ENCODE measurements at regions not wholly inside any gene's neighbourhood (a gene's known extent, or its start where the extent isn't known, plus 50 kb on each side); places are given as distances from the start of the nearest gene placed in this dataset.

- no peak overlapping the region for H3K4me3 ChIP-seq (ENCODE audit: low read length in 2 of 2)
- no peaks in the 10 kb centered on the region for H3K36me3 ChIP-seq (ENCODE audit: control insufficient read depth in 2 of 2, insufficient read depth in 2 of 2, low read length in 1 of 2)
- no peaks in the 10 kb centered on the region for H3K4me1 ChIP-seq (ENCODE audit: control insufficient read depth in 2 of 2, insufficient read depth in 2 of 2, low read length in 2 of 2)
- peaks cover 2 to 17% of the 10 kb centered on the region in 2 donors for H3K9me3 ChIP-seq (ENCODE audit: control insufficient read depth in 2 of 2, insufficient read depth in 1 of 2, low read length in 1 of 2)
- H3K27ac ChIP-seq (ENCODE audit: low read depth in 1 of 2, low read length in 1 of 2), result no peak overlapping the region
- no peak for DNase-seq (ENCODE audit: low read depth in 6 of 9, low spot score in 9 of 9)
- H3K27me3 ChIP-seq (ENCODE audit: control insufficient read depth in 2 of 2, insufficient read depth in 1 of 2, low read length in 1 of 2), result no peaks in the 10 kb centered on the region
- WGBS, result 97% methylated on average over 1 of the region's 1 CpG
These were observed 599.4 kb upstream of the PBX1 start for GRCh38 chr1:163959622-163960021.

GRCh38 chr1:163970151-163970550 is 588.8 kb upstream of the PBX1 start:
- H3K4me1 ChIP-seq (ENCODE audit: control insufficient read depth in 2 of 2, insufficient read depth in 2 of 2, low read length in 2 of 2), result no peaks in the 10 kb centered on the region
- no peak for DNase-seq (ENCODE audit: low read depth in 6 of 9, low spot score in 9 of 9)
- no peaks in the 10 kb centered on the region for H3K36me3 ChIP-seq (ENCODE audit: control insufficient read depth in 2 of 2, insufficient read depth in 2 of 2, low read length in 1 of 2)
- WGBS, result 89% methylated on average over 2 of the region's 2 CpGs
- no peaks in the 10 kb centered on the region for H3K9me3 ChIP-seq (ENCODE audit: control insufficient read depth in 2 of 2, insufficient read depth in 1 of 2, low read length in 1 of 2)
- no peaks in the 10 kb centered on the region for H3K27me3 ChIP-seq (ENCODE audit: control insufficient read depth in 2 of 2, insufficient read depth in 1 of 2, low read length in 1 of 2)
- H3K4me3 ChIP-seq (ENCODE audit: low read length in 2 of 2), result no peak overlapping the region
- H3K27ac ChIP-seq (ENCODE audit: low read depth in 1 of 2, low read length in 1 of 2), result no peak overlapping the region

GRCh38 chr1:163970699-163971098 is 588.3 kb upstream of the PBX1 start:
- 86% methylated on average over 4 of the region's 4 CpGs for WGBS

GRCh38 chr1:163973586-163973985 is 585.4 kb upstream of the PBX1 start:
- H3K4me1 ChIP-seq (ENCODE audit: control insufficient read depth in 2 of 2, insufficient read depth in 2 of 2, low read length in 2 of 2), result no peaks in the 10 kb centered on the region
- no peaks in the 10 kb centered on the region for H3K27me3 ChIP-seq (ENCODE audit: control insufficient read depth in 2 of 2, insufficient read depth in 1 of 2, low read length in 1 of 2)
- no peak overlapping the region for H3K27ac ChIP-seq (ENCODE audit: low read depth in 1 of 2, low read length in 1 of 2)
- H3K36me3 ChIP-seq (ENCODE audit: control insufficient read depth in 2 of 2, insufficient read depth in 2 of 2, low read length in 1 of 2), result no peaks in the 10 kb centered on the region
- H3K9me3 ChIP-seq (ENCODE audit: control insufficient read depth in 2 of 2, insufficient read depth in 1 of 2, low read length in 1 of 2), result no peaks in the 10 kb centered on the region
- no peak overlapping the region for H3K4me3 ChIP-seq (ENCODE audit: low read length in 2 of 2)
- no peak for DNase-seq (ENCODE audit: low read depth in 6 of 9, low spot score in 9 of 9)

More at GRCh38 chr1:163970699-163971098, 588.3 kb upstream of the PBX1 start:
- H3K4me1 ChIP-seq (ENCODE audit: control insufficient read depth in 2 of 2, insufficient read depth in 2 of 2, low read length in 2 of 2), result no peaks in the 10 kb centered on the region
- DNase-seq (ENCODE audit: low read depth in 6 of 9, low spot score in 9 of 9), result no peak
- H3K36me3 ChIP-seq (ENCODE audit: control insufficient read depth in 2 of 2, insufficient read depth in 2 of 2, low read length in 1 of 2), result no peaks in the 10 kb centered on the region
- no peak overlapping the region for H3K27ac ChIP-seq (ENCODE audit: low read depth in 1 of 2, low read length in 1 of 2)
- no peaks in the 10 kb centered on the region for H3K9me3 ChIP-seq (ENCODE audit: control insufficient read depth in 2 of 2, insufficient read depth in 1 of 2, low read length in 1 of 2)
- no peaks in the 10 kb centered on the region for H3K27me3 ChIP-seq (ENCODE audit: control insufficient read depth in 2 of 2, insufficient read depth in 1 of 2, low read length in 1 of 2)
- H3K4me3 ChIP-seq (ENCODE audit: low read length in 2 of 2), result no peak overlapping the region

GRCh38 chr1:163974120-163974519 is 584.9 kb upstream of the PBX1 start:
- no peaks in the 10 kb centered on the region for H3K27me3 ChIP-seq (ENCODE audit: control insufficient read depth in 2 of 2, insufficient read depth in 1 of 2, low read length in 1 of 2)
- no peak for DNase-seq (ENCODE audit: low read depth in 6 of 9, low spot score in 9 of 9)
- H3K4me3 ChIP-seq (ENCODE audit: low read length in 2 of 2), result no peak overlapping the region
- no peaks in the 10 kb centered on the region for H3K4me1 ChIP-seq (ENCODE audit: control insufficient read depth in 2 of 2, insufficient read depth in 2 of 2, low read length in 2 of 2)
- 92% methylated on average over 2 of the region's 2 CpGs for WGBS
- H3K9me3 ChIP-seq (ENCODE audit: control insufficient read depth in 2 of 2, insufficient read depth in 1 of 2, low read length in 1 of 2), result no peaks in the 10 kb centered on the region
- no peak overlapping the region for H3K27ac ChIP-seq (ENCODE audit: low read depth in 1 of 2, low read length in 1 of 2)
- no peaks in the 10 kb centered on the region for H3K36me3 ChIP-seq (ENCODE audit: control insufficient read depth in 2 of 2, insufficient read depth in 2 of 2, low read length in 1 of 2)

GRCh38 chr1:163980394-163980793 is 578.6 kb upstream of the PBX1 start:
- H3K27me3 ChIP-seq (ENCODE audit: control insufficient read depth in 2 of 2, insufficient read depth in 1 of 2, low read length in 1 of 2), result no peaks in the 10 kb centered on the region
- H3K4me1 ChIP-seq (ENCODE audit: control insufficient read depth in 2 of 2, insufficient read depth in 2 of 2, low read length in 2 of 2), result no peaks in the 10 kb centered on the region
- no peak overlapping the region for H3K27ac ChIP-seq (ENCODE audit: low read depth in 1 of 2, low read length in 1 of 2)
- H3K36me3 ChIP-seq (ENCODE audit: control insufficient read depth in 2 of 2, insufficient read depth in 2 of 2, low read length in 1 of 2), result no peaks in the 10 kb centered on the region
- peaks cover 0 to 2% of the 10 kb centered on the region in 2 donors for H3K9me3 ChIP-seq (ENCODE audit: control insufficient read depth in 2 of 2, insufficient read depth in 1 of 2, low read length in 1 of 2)
- 57% methylated on average over 1 of the region's 1 CpG for WGBS
- H3K4me3 ChIP-seq (ENCODE audit: low read length in 2 of 2), result no peak overlapping the region
- DNase-seq (ENCODE audit: low read depth in 6 of 9, low spot score in 9 of 9), result no peak

GRCh38 chr1:163981500-163982030 is 577.4 kb upstream of the PBX1 start:
- no peak for DNase-seq (ENCODE audit: low read depth in 6 of 9, low spot score in 9 of 9)
- no peaks in the 10 kb centered on the region for H3K36me3 ChIP-seq (ENCODE audit: control insufficient read depth in 2 of 2, insufficient read depth in 2 of 2, low read length in 1 of 2)
- no peak overlapping the region for H3K4me3 ChIP-seq (ENCODE audit: low read length in 2 of 2)
- WGBS, result 92% methylated on average over 2 of the region's 2 CpGs
- no peaks in the 10 kb centered on the region for H3K4me1 ChIP-seq (ENCODE audit: control insufficient read depth in 2 of 2, insufficient read depth in 2 of 2, low read length in 2 of 2)
- no peaks in the 10 kb centered on the region for H3K27me3 ChIP-seq (ENCODE audit: control insufficient read depth in 2 of 2, insufficient read depth in 1 of 2, low read length in 1 of 2)
- H3K9me3 ChIP-seq (ENCODE audit: control insufficient read depth in 2 of 2, insufficient read depth in 1 of 2, low read length in 1 of 2), result peaks cover 0 to 2% of the 10 kb centered on the region in 2 donors
- no peak overlapping the region for H3K27ac ChIP-seq (ENCODE audit: low read depth in 1 of 2, low read length in 1 of 2)

- no peaks in the 10 kb centered on the region for H3K4me1 ChIP-seq (ENCODE audit: control insufficient read depth in 2 of 2, insufficient read depth in 2 of 2, low read length in 2 of 2)
- WGBS, result 87% methylated on average over 2 of the region's 2 CpGs
- no peak overlapping the region for H3K27ac ChIP-seq (ENCODE audit: low read depth in 1 of 2, low read length in 1 of 2)
- H3K4me3 ChIP-seq (ENCODE audit: low read length in 2 of 2), result no peak overlapping the region
- DNase-seq (ENCODE audit: low read depth in 6 of 9, low spot score in 9 of 9), result no peak
- H3K27me3 ChIP-seq (ENCODE audit: control insufficient read depth in 2 of 2, insufficient read depth in 1 of 2, low read length in 1 of 2), result no peaks in the 10 kb centered on the region
- H3K9me3 ChIP-seq (ENCODE audit: control insufficient read depth in 2 of 2, insufficient read depth in 1 of 2, low read length in 1 of 2), result peaks cover 0 to 2% of the 10 kb centered on the region in 2 donors
- H3K36me3 ChIP-seq (ENCODE audit: control insufficient read depth in 2 of 2, insufficient read depth in 2 of 2, low read length in 1 of 2), result no peaks in the 10 kb centered on the region
These were observed 575.9 kb upstream of the PBX1 start for GRCh38 chr1:163983097-163983496.

GRCh38 chr1:163985700-163986099 is 573.3 kb upstream of the PBX1 start:
- WGBS, result 93% methylated on average over 3 of the region's 3 CpGs

GRCh38 chr1:163999131-163999530 is 559.9 kb upstream of the PBX1 start:
- no peaks in the 10 kb centered on the region for H3K27me3 ChIP-seq (ENCODE audit: control insufficient read depth in 2 of 2, insufficient read depth in 1 of 2, low read length in 1 of 2)
- 98% methylated on average over 1 of the region's 1 CpG for WGBS
- H3K36me3 ChIP-seq (ENCODE audit: control insufficient read depth in 2 of 2, insufficient read depth in 2 of 2, low read length in 1 of 2), result no peaks in the 10 kb centered on the region
- H3K4me1 ChIP-seq (ENCODE audit: control insufficient read depth in 2 of 2, insufficient read depth in 2 of 2, low read length in 2 of 2), result no peaks in the 10 kb centered on the region
- H3K9me3 ChIP-seq (ENCODE audit: control insufficient read depth in 2 of 2, insufficient read depth in 1 of 2, low read length in 1 of 2), result peaks cover 0 to 1% of the 10 kb centered on the region in 2 donors
- H3K4me3 ChIP-seq (ENCODE audit: low read length in 2 of 2), result no peak overlapping the region
- no peak for DNase-seq (ENCODE audit: low read depth in 6 of 9, low spot score in 9 of 9)
- no peak overlapping the region for H3K27ac ChIP-seq (ENCODE audit: low read depth in 1 of 2, low read length in 1 of 2)

More at GRCh38 chr1:163985700-163986099, 573.3 kb upstream of the PBX1 start:
- Histone ChIP-seq H3K27ac (ENCODE audit: low read depth in 1 of 2, low read length in 1 of 2) (no peak overlapping the region), H3K9me3 (ENCODE audit: control insufficient read depth in 2 of 2, insufficient read depth in 1 of 2, low read length in 1 of 2) (peaks cover 0 to 4% of the 10 kb centered on the region in 2 donors), H3K4me1 (ENCODE audit: control insufficient read depth in 2 of 2, insufficient read depth in 2 of 2, low read length in 2 of 2) (no peaks in the 10 kb centered on the region), H3K27me3 (ENCODE audit: control insufficient read depth in 2 of 2, insufficient read depth in 1 of 2, low read length in 1 of 2) (no peaks in the 10 kb centered on the region), H3K4me3 (ENCODE audit: low read length in 2 of 2) (no peak overlapping the region), H3K36me3 (ENCODE audit: control insufficient read depth in 2 of 2, insufficient read depth in 2 of 2, low read length in 1 of 2) (no peaks in the 10 kb centered on the region)
- DNase-seq (ENCODE audit: low read depth in 6 of 9, low spot score in 9 of 9), result no peak

Measured in thymus (tissue), 11 donors.